DOHH2 (cell line): ENCODE measurements at regions not wholly inside any gene's neighbourhood (a gene's known extent, or its start where the extent isn't known, plus 50 kb on each side); places are given as distances from the start of the nearest gene placed in this dataset.

Experiments used
- H3F3A ChIP-seq: fragments of 200-600 bp; sonication (generic), shearing (Covaris generic); 2 replicates; pipeline ENCODE4 v1.6.0; 2016; ENCODE audit warnings: antibody characterized with exemption, mild to moderate bottlenecking; ENCODE audit not compliant: control insufficient read depth, insufficient read depth
- H3K27ac ChIP-seq: fragments of 200-600 bp; sonication (generic); 2 replicates; pipeline ENCODE4 v1.5.1; 2014; ENCODE audit warnings: low read depth, mild to moderate bottlenecking, low read length, moderate library complexity
- H3K27me3 ChIP-seq: fragments of 200-600 bp; sonication (generic); 2 replicates; pipeline ENCODE4 v1.6.1; 2014; ENCODE audit warnings: mild to moderate bottlenecking, low read length, mixed read lengths; ENCODE audit not compliant: control insufficient read depth
- H3K36me3 ChIP-seq: fragments of 200-600 bp; sonication (generic); 2 replicates; pipeline ENCODE4 v1.6.1; 2014; ENCODE audit warnings: mild to moderate bottlenecking, low read length, moderate library complexity, mixed read lengths; ENCODE audit not compliant: control insufficient read depth
- H3K4me1 ChIP-seq: fragments of 200-600 bp; sonication (generic); 2 replicates; pipeline ENCODE4 v1.6.1; 2014; ENCODE audit warnings: mild to moderate bottlenecking, low read length, mixed read lengths; ENCODE audit not compliant: control insufficient read depth
- H3K4me2 ChIP-seq: fragments of 200-600 bp; sonication (generic); 2 replicates; pipeline ENCODE4 v1.6.0; 2014; ENCODE audit warnings: mild to moderate bottlenecking, low read length, moderate library complexity
- H3K4me3 ChIP-seq: fragments of 200-600 bp; sonication (generic); 2 replicates; pipeline ENCODE4 v1.5.1; 2014; ENCODE audit warnings: mild to moderate bottlenecking, low read length, mixed read lengths
- H3K79me2 ChIP-seq: fragments of 200-600 bp; sonication (generic); 2 replicates; pipeline ENCODE4 v1.6.1; 2014; ENCODE audit warnings: mild to moderate bottlenecking, low read length, mixed read lengths; ENCODE audit not compliant: control insufficient read depth
- H3K9me2 ChIP-seq: fragments of 200-600 bp; sonication (generic); replicated peaks from 2 replicates; pipeline ENCODE4 v1.6.1; 2014; ENCODE audit warnings: mild to moderate bottlenecking, low read length, mixed read lengths; ENCODE audit not compliant: control insufficient read depth
- H3K9me3 ChIP-seq: fragments of 200-600 bp; sonication (generic); 2 replicates; pipeline ENCODE4 v1.6.1; 2014; ENCODE audit warnings: antibody characterized with exemption, low read length, mixed read lengths; ENCODE audit not compliant: control insufficient read depth, insufficient read depth
- H4K20me1 ChIP-seq: fragments of 200-600 bp; sonication (generic); 2 replicates; pipeline ENCODE4 v1.6.0; 2014; ENCODE audit warnings: low read depth, mild to moderate bottlenecking, antibody characterized with exemption, low read length, moderate library complexity; ENCODE audit not compliant: control insufficient read depth, insufficient read depth
- EZH2phosphoT487 ChIP-seq: fragments of 200-600 bp; sonication (generic); IDR thresholded peaks from 2 replicates; pipeline ENCODE4 v1.6.1; 2017; ENCODE audit warnings: borderline replicate concordance, mild to moderate bottlenecking, antibody characterized with exemption, low read length, moderate library complexity, mixed read lengths
- TF ChIP-seq, protein P1 (sequence below): fragments of 200-600 bp; sonication (generic); IDR thresholded peaks from one replicate; pipeline ENCODE4 v1.5.1; 2014; ENCODE audit warnings: antibody characterized with exemption, mild to moderate bottlenecking, low read depth, low read length; ENCODE audit not compliant: poor library complexity, severe bottlenecking

GRCh38 chr4:137701401-137701800, 169.1 kb upstream of the PCDH18 start:
- Histone ChIP-seq H3K9me2 (no peaks in the 10 kb centered on the region), H3K36me3 (no peaks in the 10 kb centered on the region), H3K4me1 (no peaks in the 10 kb centered on the region), H3K9me3 (no peaks in the 10 kb centered on the region), H3F3A (no peaks in the 10 kb centered on the region), H3K27me3 (no peaks in the 10 kb centered on the region), H3K4me2 (no peak overlapping the region), H3K4me3 (no peak overlapping the region), H3K27ac (no peak overlapping the region), H4K20me1 (no peaks in the 10 kb centered on the region), H3K79me2 (no peaks in the 10 kb centered on the region)
- TF ChIP-seq, protein P1, sequence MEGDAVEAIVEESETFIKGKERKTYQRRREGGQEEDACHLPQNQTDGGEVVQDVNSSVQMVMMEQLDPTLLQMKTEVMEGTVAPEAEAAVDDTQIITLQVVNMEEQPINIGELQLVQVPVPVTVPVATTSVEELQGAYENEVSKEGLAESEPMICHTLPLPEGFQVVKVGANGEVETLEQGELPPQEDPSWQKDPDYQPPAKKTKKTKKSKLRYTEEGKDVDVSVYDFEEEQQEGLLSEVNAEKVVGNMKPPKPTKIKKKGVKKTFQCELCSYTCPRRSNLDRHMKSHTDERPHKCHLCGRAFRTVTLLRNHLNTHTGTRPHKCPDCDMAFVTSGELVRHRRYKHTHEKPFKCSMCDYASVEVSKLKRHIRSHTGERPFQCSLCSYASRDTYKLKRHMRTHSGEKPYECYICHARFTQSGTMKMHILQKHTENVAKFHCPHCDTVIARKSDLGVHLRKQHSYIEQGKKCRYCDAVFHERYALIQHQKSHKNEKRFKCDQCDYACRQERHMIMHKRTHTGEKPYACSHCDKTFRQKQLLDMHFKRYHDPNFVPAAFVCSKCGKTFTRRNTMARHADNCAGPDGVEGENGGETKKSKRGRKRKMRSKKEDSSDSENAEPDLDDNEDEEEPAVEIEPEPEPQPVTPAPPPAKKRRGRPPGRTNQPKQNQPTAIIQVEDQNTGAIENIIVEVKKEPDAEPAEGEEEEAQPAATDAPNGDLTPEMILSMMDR: no peak
- no peak for TF ChIP-seq EZH2phosphoT487

DNA sequence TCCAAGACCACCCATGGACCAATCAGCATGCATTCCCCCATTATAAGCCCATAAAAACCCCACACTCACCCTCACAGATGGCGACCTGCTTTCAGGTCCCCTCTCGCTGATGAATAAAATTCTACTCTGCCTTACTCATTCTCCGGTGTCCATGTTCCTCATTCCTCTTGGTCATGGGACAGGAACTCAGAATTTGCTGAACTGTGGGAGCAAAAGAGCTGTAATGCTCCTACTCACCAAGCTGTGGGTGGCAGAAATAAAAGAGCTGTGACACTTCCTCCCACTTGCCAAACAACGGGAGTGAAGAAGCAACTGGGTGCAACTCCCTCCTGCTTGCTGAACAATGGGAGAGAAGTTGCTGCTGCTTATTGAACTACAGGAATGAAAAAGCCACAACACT, 168.5 kb upstream of the PCDH18 start:
- H3K4me1 ChIP-seq: no peaks in the 10 kb centered on the region
- no peak overlapping the region for H3K4me2 ChIP-seq
- no peak overlapping the region for H3K27ac ChIP-seq
- no peaks in the 10 kb centered on the region for H3K79me2 ChIP-seq
- no peaks in the 10 kb centered on the region for H3K27me3 ChIP-seq
- H3K9me3 ChIP-seq: no peaks in the 10 kb centered on the region
- H3K4me3 ChIP-seq: no peak overlapping the region
- no peaks in the 10 kb centered on the region for H3F3A ChIP-seq
- no peaks in the 10 kb centered on the region for H4K20me1 ChIP-seq
- TF ChIP-seq, protein P1: no peak
- TF ChIP-seq EZH2phosphoT487: no peak
- no peaks in the 10 kb centered on the region for H3K36me3 ChIP-seq
- H3K9me2 ChIP-seq: no peaks in the 10 kb centered on the region

- H3K4me1 ChIP-seq: no peaks in the 10 kb centered on the region
- TF ChIP-seq, protein P1: no peak
- no peak for TF ChIP-seq EZH2phosphoT487
- H3K4me3 ChIP-seq: no peak overlapping the region
- no peaks in the 10 kb centered on the region for H3K36me3 ChIP-seq
- no peaks in the 10 kb centered on the region for H3K9me2 ChIP-seq
- H3K4me2 ChIP-seq: no peak overlapping the region
- no peaks in the 10 kb centered on the region for H3K9me3 ChIP-seq
- H3K27ac ChIP-seq: no peak overlapping the region
- H4K20me1 ChIP-seq: no peaks in the 10 kb centered on the region
- H3F3A ChIP-seq: no peaks in the 10 kb centered on the region
- H3K79me2 ChIP-seq: no peaks in the 10 kb centered on the region
- H3K27me3 ChIP-seq: no peaks in the 10 kb centered on the region
These were observed 167.8 kb upstream of the PCDH18 start for GRCh38 chr4:137700072-137700471.

DNA sequence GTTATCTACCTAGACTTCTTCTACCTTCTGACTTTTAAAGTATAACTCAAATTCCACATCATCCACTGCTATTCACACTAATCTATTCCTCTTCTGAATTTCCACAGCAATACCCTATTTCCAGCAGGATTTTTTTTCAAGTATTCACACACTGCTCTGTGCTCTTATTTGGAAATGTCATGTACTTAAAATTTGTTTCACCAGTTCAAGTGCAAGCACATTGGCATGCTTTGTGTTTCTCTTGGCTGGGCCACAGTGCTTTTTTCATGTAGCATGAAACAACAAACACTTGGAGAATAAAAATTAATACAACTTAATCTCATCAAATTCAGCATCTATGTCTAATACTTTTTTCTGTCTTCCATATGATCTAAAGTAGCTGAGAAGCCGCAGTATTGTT, 161.8 kb upstream of the PCDH18 start:
- H3K27ac ChIP-seq: no peak overlapping the region
- H3K79me2 ChIP-seq: no peaks in the 10 kb centered on the region
- no peaks in the 10 kb centered on the region for H3K27me3 ChIP-seq
- H3K4me1 ChIP-seq: no peaks in the 10 kb centered on the region
- no peaks in the 10 kb centered on the region for H3K36me3 ChIP-seq
- TF ChIP-seq, protein P1: no peak
- TF ChIP-seq EZH2phosphoT487: no peak
- no peak overlapping the region for H3K4me3 ChIP-seq
- no peaks in the 10 kb centered on the region for H3K9me2 ChIP-seq
- no peaks in the 10 kb centered on the region for H3K9me3 ChIP-seq
- no peaks in the 10 kb centered on the region for H3F3A ChIP-seq
- no peaks in the 10 kb centered on the region for H4K20me1 ChIP-seq
- H3K4me2 ChIP-seq: no peak overlapping the region
